WTC11 (cell line): ENCODE measurements at regions not wholly inside any gene's neighbourhood (a gene's known extent, or its start where the extent isn't known, plus 50 kb on each side); places are given as distances from the start of the nearest gene placed in this dataset.

Experiments used
- ATAC-seq: fragments of 200-7000 bp; cut with Tn5 transposase; 2 replicates; pipeline ENCODE4 v1.10.0; 2021; ENCODE audit warnings: mild to moderate bottlenecking, moderate library complexity
- CTCF ChIA-PET: fragments of 300-600 bp; sonication (Branson Sonifier 250); formaldehyde crosslinking; loops from one replicate; lab custom pipeline; 2021; ENCODE audit warnings: antibody characterized with exemption; lab: Charles Lee
- POLR2A ChIA-PET: fragments of 350-600 bp; sonication (Branson Sonifier 250); formaldehyde crosslinking; loops from one replicate; lab custom pipeline; 2021; ENCODE audit warnings: antibody characterized with exemption; lab: Charles Lee
- DNase-seq: peaks from one replicate; pipeline ENCODE4 v3.0.0; 2021; ENCODE audit warnings: low spot score
- H3K27ac Mint-ChIP-seq: 2 replicates; pipeline ENCODE4 v1.8.0; 2021; ENCODE audit warnings: mixed read lengths
- H3K27me3 Mint-ChIP-seq: 2 replicates; pipeline ENCODE4 v1.8.0; 2021; ENCODE audit warnings: low read depth, mild to moderate bottlenecking, moderate library complexity, mixed read lengths
- H3K36me3 Mint-ChIP-seq: 2 replicates; pipeline ENCODE4 v1.8.0; 2021; ENCODE audit warnings: mixed read lengths
- H3K4me1 Mint-ChIP-seq: 2 replicates; pipeline ENCODE4 v1.8.0; 2022; ENCODE audit warnings: mixed read lengths
- H3K4me3 Mint-ChIP-seq: 2 replicates; pipeline ENCODE4 v1.8.0; 2021; ENCODE audit warnings: mild to moderate bottlenecking, moderate library complexity, mixed read lengths
- H3K9me3 Mint-ChIP-seq: 2 replicates; pipeline ENCODE4 v1.8.0; 2021; ENCODE audit warnings: mixed read lengths
- AR ChIP-seq: fragments of 250-450 bp; sonication (Bioruptor Pico); IDR thresholded peaks from 2 replicates; pipeline ENCODE4 v1.9.0; 2021; ENCODE audit warnings: mild to moderate bottlenecking
- ATF2 ChIP-seq: sonication (generic); formaldehyde crosslinking; IDR thresholded peaks from 2 replicates; pipeline ENCODE4 v1.8.1; 2022; ENCODE audit warnings: low read depth, missing genetic modification reagents, borderline replicate concordance
- ELF4 ChIP-seq: sonication (generic); formaldehyde crosslinking; IDR thresholded peaks from 2 replicates; pipeline ENCODE4 v1.8.1; 2022; ENCODE audit warnings: low read depth, mild to moderate bottlenecking, moderate library complexity, missing genetic modification reagents
- ETV6 ChIP-seq: sonication (generic); formaldehyde crosslinking; IDR thresholded peaks from 2 replicates; pipeline ENCODE4 v1.8.1; 2022; ENCODE audit warnings: mild to moderate bottlenecking, missing genetic modification reagents
- GABPB1 ChIP-seq: sonication (generic); formaldehyde crosslinking; IDR thresholded peaks from 2 replicates; pipeline ENCODE4 v1.8.1; 2023; ENCODE audit warnings: mild to moderate bottlenecking, missing genetic modification reagents
- MLX ChIP-seq: sonication (generic); formaldehyde crosslinking; IDR thresholded peaks from 2 replicates; pipeline ENCODE4 v1.8.1; 2023; ENCODE audit warnings: mild to moderate bottlenecking, missing genetic modification reagents, moderate library complexity
- OVOL2 ChIP-seq: fragments of 250-450 bp; sonication (Bioruptor Pico); IDR thresholded peaks from 2 replicates; pipeline ENCODE4 v1.9.0; 2021; ENCODE audit warnings: mild to moderate bottlenecking, borderline replicate concordance
- PRDM15 ChIP-seq: sonication (generic); formaldehyde crosslinking; IDR thresholded peaks from 2 replicates; pipeline ENCODE4 v1.8.0; 2022; ENCODE audit warnings: missing genetic modification reagents
- RELA ChIP-seq: sonication (generic); formaldehyde crosslinking; IDR thresholded peaks from 2 replicates; pipeline ENCODE4 v1.8.1; 2022; ENCODE audit warnings: missing genetic modification reagents, mild to moderate bottlenecking, borderline replicate concordance
- SOX15 ChIP-seq: fragments of 250-450 bp; sonication (Bioruptor Pico); IDR thresholded peaks from 2 replicates; pipeline ENCODE4 v1.9.0; 2021; ENCODE audit warnings: mild to moderate bottlenecking
- ZBTB21 ChIP-seq: sonication (generic); formaldehyde crosslinking; IDR thresholded peaks from 2 replicates; pipeline ENCODE4 v1.8.1; 2023; ENCODE audit warnings: mild to moderate bottlenecking, missing genetic modification reagents, borderline replicate concordance
- ZNF281 ChIP-seq: sonication (generic); formaldehyde crosslinking; IDR thresholded peaks from 2 replicates; pipeline ENCODE4 v1.8.0; 2023; ENCODE audit warnings: mild to moderate bottlenecking, missing genetic modification reagents
- ZNF317 ChIP-seq: sonication (generic); formaldehyde crosslinking; IDR thresholded peaks from 2 replicates; pipeline ENCODE4 v1.8.1; 2023; ENCODE audit warnings: low read depth, mild to moderate bottlenecking, moderate library complexity, missing genetic modification reagents, borderline replicate concordance
- ZNF512 ChIP-seq: sonication (generic); formaldehyde crosslinking; IDR thresholded peaks from 2 replicates; pipeline ENCODE4 v1.8.1; 2022; ENCODE audit warnings: missing genetic modification reagents, borderline replicate concordance

GRCh38 chr3:124509884-124510283, 220.4 kb upstream of the UMPS start (continued):
- TF ChIP-seq SOX15 (CRISPR knock-in tag) (no peak), GABPB1 (no peak), PRDM15 (CRISPR knock-in tag) (no peak), MLX (CRISPR knock-in tag) (no peak)

- TF ChIP-seq ZNF281 (CRISPR knock-in tag) (no peak), ETV6 (CRISPR knock-in tag) (no peak), AR (CRISPR knock-in tag) (no peak), SOX15 (CRISPR knock-in tag) (no peak), ELF4 (CRISPR knock-in tag) (no peak), ZNF317 (CRISPR knock-in tag) (no peak), ZBTB21 (CRISPR knock-in tag) (no peak), GABPB1 (no peak), ATF2 (CRISPR knock-in tag) (no peak), ZNF512 (CRISPR knock-in tag) (no peak), RELA (CRISPR knock-in tag) (no peak), OVOL2 (CRISPR knock-in tag) (no peak)
- Mint-ChIP-seq H3K9me3 (no peaks in the 10 kb centered on the region), H3K4me3 (no peak overlapping the region), H3K4me1 (peaks cover 15% of the 10 kb centered on the region), H3K36me3 (no peaks in the 10 kb centered on the region), H3K27ac (no peak overlapping the region), H3K27me3 (peaks cover 3% of the 10 kb centered on the region; the same call in 1 of the 2 replicates)
- ChIA-PET CTCF (interaction anchor here (0.8 kb wide), 1 partner anchor 159 kb away, joined by 3 read pairs; no protein-coding TSS in a partner anchor), POLR2A (no interaction called here)
- ATAC-seq (no peak), DNase-seq (no peak)
Observed at GRCh38 chr3:124510290-124510689, 220.0 kb upstream of the UMPS start.
